K562 (cell line): ENCODE measurements at regions not wholly inside any gene's neighbourhood (a gene's known extent, or its start where the extent isn't known, plus 50 kb on each side); places are given as distances from the start of the nearest gene placed in this dataset.

ENCODE experiments used
- ATAC-seq: fragments of 200-7000 bp; cut with Tn5 transposase; 3 replicates; pipeline ENCODE4 v1.9.1; 2020; ENCODE audit warnings: moderate library complexity
- BruUV-seq: library from RNA; stranded (reverse); fragments of 400-500 nt; replicated peaks from 2 replicates; lab custom pipeline; 2021; lab: Mats Ljungman, UMichigan
- CTCF ChIA-PET: fragments of 300-600 bp; formaldehyde crosslinking; extraction: SDS; loops from one replicate; lab custom pipeline; 2021; ENCODE audit warnings: low intra/inter-chr PET ratio; lab: Yijun Ruan, JAX
- POLR2A ChIA-PET: fragments of 300-600, 350-650 bp; sonication (Branson Sonifier 250); formaldehyde crosslinking; extraction: SDS; loops from one replicate; lab custom pipeline; 2021; ENCODE audit warnings: antibody characterized with exemption, inconsistent platforms; lab: Yijun Ruan, JAX
- DNase-seq, 4 experiments: peaks; one replicate each; pipeline versions ENCODE4 v3.0.0 to v3.0.0-alpha.2; 2011 to 2018; ENCODE audit warnings: low spot score in 3 of 4, mixed read lengths in 3 of 4; ENCODE audit errors: extremely low read depth in 1 of 4
- FAIRE-seq: peaks from 2 replicates; lab custom pipeline; 2011; peaks lifted over from hg19 to GRCh38; lab: Jason Lieb, UNC
- H2AFZ ChIP-seq: 2 replicates; pipeline ENCODE4 v1.6.0; 2011; ENCODE audit warnings: low read depth, low read length, control low read depth, inconsistent platforms
- H3K27ac ChIP-seq: fragments of 200-600 bp; 3 replicates; pipeline ENCODE4 v1.8.0; 2011; ENCODE audit warnings: low read depth, mild to moderate bottlenecking, control low read depth, inconsistent platforms, low read length, moderate library complexity, mixed read lengths; ENCODE audit errors: extremely low read depth
- H3K27me3 ChIP-seq, 2 experiments: fragments of 300-600 bp in 1 of 2; 2 replicates in 1 of 2; 3 replicates in 1 of 2; pipeline versions ENCODE4 v1.6.0 to v1.8.0; 2011; ENCODE audit warnings: inconsistent platforms in 2 of 2, low read length in 2 of 2, mild to moderate bottlenecking in 1 of 2, mixed read lengths in 1 of 2, moderate library complexity in 1 of 2; ENCODE audit not compliant: control insufficient read depth in 2 of 2, insufficient read depth in 2 of 2
- H3K36me3 ChIP-seq: fragments of 300-600 bp; 3 replicates; pipeline ENCODE4 v1.8.0; 2011; ENCODE audit warnings: mild to moderate bottlenecking, low read length, inconsistent platforms; ENCODE audit not compliant: control insufficient read depth, insufficient read depth
- H3K4me1 ChIP-seq, 2 experiments: fragments of 200-600 bp in 1 of 2; replicated peaks in 1 of 2; 2 replicates in 1 of 2; 3 replicates in 1 of 2; pipeline versions ENCODE4 v1.5.1 to v1.8.0; 2011; ENCODE audit warnings: inconsistent platforms in 2 of 2, low read length in 2 of 2, mild to moderate bottlenecking in 1 of 2, mixed read lengths in 1 of 2, moderate library complexity in 1 of 2; ENCODE audit not compliant: control insufficient read depth in 2 of 2, insufficient read depth in 2 of 2
- H3K4me2 ChIP-seq: 2 replicates; pipeline ENCODE4 v1.6.1; 2011; ENCODE audit warnings: low read length, control low read depth, inconsistent platforms, mixed read lengths; ENCODE audit not compliant: insufficient read depth
- H3K4me3 ChIP-seq: fragments of 200-600 bp; sonication (generic), shearing (Covaris generic); 2 replicates; pipeline ENCODE4 v1.5.1; 2016; ENCODE audit warnings: control low read depth, inconsistent platforms
- H3K79me2 ChIP-seq: fragments of 200-600 bp; 3 replicates; pipeline ENCODE4 v1.8.0; 2011; ENCODE audit warnings: low read length, inconsistent platforms; ENCODE audit not compliant: control insufficient read depth, insufficient read depth
- H3K9ac ChIP-seq, 2 experiments: 2 replicates each; pipeline versions ENCODE4 v1.6.0 to v1.6.1; 2011; ENCODE audit warnings: low read depth in 2 of 2, low read length in 2 of 2, control low read depth in 1 of 2, inconsistent platforms in 1 of 2, mild to moderate bottlenecking in 1 of 2, mixed read lengths in 1 of 2; ENCODE audit not compliant: insufficient read depth in 1 of 2
- H3K9me1 ChIP-seq: one replicate; pipeline ENCODE4 v1.6.0; 2011; ENCODE audit warnings: inconsistent platforms, mild to moderate bottlenecking, low read length, moderate library complexity; ENCODE audit not compliant: control insufficient read depth, insufficient read depth
- H3K9me3 ChIP-seq: replicated peaks from 2 replicates; pipeline ENCODE4 v1.5.1; 2011; ENCODE audit warnings: low read depth, low read length, inconsistent platforms; ENCODE audit not compliant: control insufficient read depth, insufficient read depth
- H4K20me1 ChIP-seq: replicated peaks from 2 replicates; pipeline ENCODE4 v1.6.1; 2011; ENCODE audit warnings: low read length, inconsistent platforms, mixed read lengths; ENCODE audit not compliant: control insufficient read depth, insufficient read depth
- ESRRA ChIP-seq: fragments of 450-650 bp; IDR thresholded peaks from 2 replicates; pipeline ENCODE4 v1.6.1; 2014; ENCODE audit warnings: low read depth, mild to moderate bottlenecking, moderate library complexity, borderline replicate concordance
- FUS ChIP-seq: fragments of 200-400 bp; formaldehyde crosslinking; optimal IDR thresholded peaks from 2 replicates; pipeline ENCODE3; 2017; ENCODE audit warnings: low read depth, low read length
- GTF2B ChIP-seq: IDR thresholded peaks from 2 replicates; pipeline ENCODE4 v1.6.1; 2011; ENCODE audit not compliant: insufficient read length; ENCODE audit errors: extremely low read depth
- HBP1 ChIP-seq: fragments of 450-650 bp; formaldehyde crosslinking; IDR thresholded peaks from 2 replicates; pipeline ENCODE4 v1.4.0; 2022; ENCODE audit warnings: missing genetic modification characterization
- HIVEP1 ChIP-seq: fragments of 250-450 bp; sonication (Bioruptor Pico); IDR thresholded peaks from 2 replicates; pipeline ENCODE4 v1.4.0; 2020; ENCODE audit warnings: mild to moderate bottlenecking
- KLF16 ChIP-seq: IDR thresholded peaks from 2 replicates; pipeline ENCODE4 v1.6.1; 2016; ENCODE audit warnings: antibody characterized with exemption
- LARP7 ChIP-seq: fragments of 450-650 bp; IDR thresholded peaks from 2 replicates; pipeline ENCODE4 v1.6.1; 2016
- NEUROD1 ChIP-seq: fragments of 150-350 bp; IDR thresholded peaks from 2 replicates; pipeline ENCODE4 v1.6.1; 2014; ENCODE audit warnings: borderline replicate concordance, low read length, low read depth; ENCODE audit not compliant: partially characterized antibody
- NR1H2 ChIP-seq: sonication (generic); formaldehyde crosslinking; IDR thresholded peaks from 2 replicates; pipeline ENCODE4 v1.4.0; 2020; ENCODE audit warnings: mild to moderate bottlenecking, missing genetic modification reagents
- PCBP2 ChIP-seq: fragments of 200-400 bp; formaldehyde crosslinking; IDR thresholded peaks from 2 replicates; pipeline ENCODE4 v1.6.1; 2018; ENCODE audit warnings: low read length, low read depth, mild to moderate bottlenecking, moderate library complexity; ENCODE audit not compliant: poor library complexity, severe bottlenecking
- POLR3G ChIP-seq: IDR thresholded peaks from 2 replicates; pipeline ENCODE4 v1.6.1; 2011; ENCODE audit not compliant: insufficient read length, insufficient replicate concordance; ENCODE audit errors: extremely low read depth
- PPARD ChIP-seq: fragments of 250-450 bp; sonication (Bioruptor Pico); IDR thresholded peaks from 2 replicates; pipeline ENCODE4 v1.8.0; 2022; ENCODE audit warnings: inconsistent platforms, mild to moderate bottlenecking, moderate library complexity
- PTRF ChIP-seq: fragments of 450-650 bp; IDR thresholded peaks from 2 replicates; pipeline ENCODE4 v1.6.1; 2016; ENCODE audit warnings: mild to moderate bottlenecking, missing genetic modification characterization, missing compliant biosample characterization
- RBBP5 ChIP-seq: fragments of 200-600 bp; sonication (generic); IDR thresholded peaks from 2 replicates; pipeline ENCODE4 v1.6.1; 2012; ENCODE audit warnings: borderline replicate concordance, mild to moderate bottlenecking, low read length, control low read depth, inconsistent platforms; ENCODE audit not compliant: insufficient read depth, poor library complexity, severe bottlenecking
- SIX5 ChIP-seq, 2 experiments: IDR thresholded peaks; 2 replicates each; pipeline ENCODE4 v1.6.1; 2011; ENCODE audit warnings: low read length in 2 of 2, borderline replicate concordance in 1 of 2, low read depth in 1 of 2, mild to moderate bottlenecking in 1 of 2, moderate library complexity in 1 of 2; ENCODE audit not compliant: insufficient read depth in 1 of 2
- TAF1 ChIP-seq: IDR thresholded peaks from 2 replicates; pipeline ENCODE4 v1.6.1; 2011; ENCODE audit warnings: mild to moderate bottlenecking, low read length, moderate library complexity; ENCODE audit not compliant: insufficient read depth, control insufficient read depth, severe bottlenecking; ENCODE audit errors: extremely low read depth
- ZNF165 ChIP-seq: fragments of 250-450 bp; sonication (Bioruptor Pico); IDR thresholded peaks from 2 replicates; pipeline ENCODE4 v1.4.0; 2020; ENCODE audit warnings: borderline replicate concordance
- ZNF280B ChIP-seq: fragments of 250-450 bp; sonication (Bioruptor Pico); IDR thresholded peaks from 2 replicates; pipeline ENCODE4 v1.5.1; 2021; ENCODE audit warnings: mild to moderate bottlenecking
- ZNF584 ChIP-seq: fragments of 200-800 bp; sonication (Bioruptor generic); IDR thresholded peaks from 2 replicates; pipeline ENCODE4 v1.6.1; 2016; ENCODE audit warnings: low read depth, mild to moderate bottlenecking, missing genetic modification characterization, missing compliant biosample characterization
- WGBS: fragments of 100-300 bp; shearing (Covaris generic); methylation state at CpG from one replicate; pipeline ENCODE4 v1.1.6; 2016; ENCODE audit warnings: low coverage, mixed read lengths; ENCODE audit not compliant: insufficient coverage; ENCODE audit errors: missing lambda C conversion rate; 5-methylcytosine and 5-hydroxymethylcytosine counted together
- in situ Hi-C: fragments of 300-500 bp; cut with MboI; formaldehyde crosslinking; loops from 4 replicates; pipeline ENCODE4 v1.15.0; 2018; ENCODE audit warnings: inconsistent platforms, mixed read lengths
- intact Hi-C: fragments of 100-400 bp; cut with micrococcal nuclease; formaldehyde crosslinking; loops from 2 replicates; pipeline ENCODE4 v1.14.2; 2022

GRCh38 chr12:38142974-38143373, 173.6 kb upstream of the ALG10B start (continued):
- TF ChIP-seq HBP1 (CRISPR knock-in tag) = no peak
- TF ChIP-seq PTRF (tag) = no peak
- TF ChIP-seq ZNF584 (CRISPR knock-in tag) = no peak
- no peak for TF ChIP-seq PPARD
- no peak for TF ChIP-seq GTF2B
- no peak for TF ChIP-seq PCBP2

- Histone ChIP-seq H3K79me2 (no peaks in the 10 kb centered on the region), H4K20me1 (no peaks in the 10 kb centered on the region), H3K36me3 (no peaks in the 10 kb centered on the region), H3K4me3 (no peak overlapping the region), H3K4me2 (no peak overlapping the region), H3K4me1 (no peaks in the 10 kb centered on the region), H3K9ac (no peak overlapping the region), H2AFZ (no peak overlapping the region), H3K9me3 (0 out of 2 replicates have a peak, but pooled peaks cover 1% of the 10 kb centered on the region), H3K9me1 (no peaks in the 10 kb centered on the region), H3K27ac (no peak overlapping the region), H3K27me3 (no peaks in the 10 kb centered on the region)
- intact Hi-C loops = no loop called here
- ChIA-PET POLR2A (no interaction called here), CTCF (no interaction called here)
- DNase-seq (no peak), FAIRE-seq (no peak), ATAC-seq (no peak)
- no TSS peak for BruUV-seq
- WGBS = 0% methylated on average over 4 of the region's 4 CpGs
- in situ Hi-C loops = no loop called here
- TF ChIP-seq ESRRA (no peak), RBBP5 (no peak), SIX5 (IDR thresholded peaks at IDR 0.05; ENCODE audit: borderline replicate concordance in 1 of 2, insufficient read depth in 1 of 2, low read depth in 1 of 2, low read length in 2 of 2) (no peak), FUS (no peak), HIVEP1 (CRISPR knock-in tag) (no peak), ZNF280B (CRISPR knock-in tag) (no peak), ZNF165 (CRISPR knock-in tag) (no peak), NEUROD1 (no peak), POLR3G (no peak), TAF1 (no peak), LARP7 (no peak), NR1H2 (no peak), KLF16 (no peak)
Measured at GRCh38 chr12:38144049-38144448, 172.5 kb upstream of the ALG10B start.
